PC-3 (cell line): ENCODE measurements at regions not wholly inside any gene's neighbourhood (a gene's known extent, or its start where the extent isn't known, plus 50 kb on each side); places are given as distances from the start of the nearest gene placed in this dataset.
"Not testable (repeated sequence)": the region's sequence is repeated elsewhere in the genome, so short reads cannot be mapped to it uniquely, and the experiment has no call there.

Source experiments
- ATAC-seq: fragments of 200-7000 bp; cut with Tn5 transposase; 2 replicates; pipeline ENCODE4 v1.9.1; 2020; ENCODE audit warnings: mild to moderate bottlenecking, moderate library complexity
- BruUV-seq: library from RNA; stranded (reverse); fragments of 400-500 nt; replicated peaks from 2 replicates; lab custom pipeline; 2021; lab: Mats Ljungman, UMichigan
- CTCF ChIA-PET: fragments of 300-600 bp; sonication (Branson Sonifier 250); formaldehyde crosslinking; loops from one replicate; lab custom pipeline; 2022; ENCODE audit warnings: antibody characterized with exemption; lab: Charles Lee
- POLR2A ChIA-PET: fragments of 300-600 bp; sonication (Branson Sonifier 250); formaldehyde crosslinking; loops from one replicate; lab custom pipeline; 2022; ENCODE audit warnings: antibody characterized with exemption; ENCODE audit not compliant: unreplicated experiment; lab: Charles Lee
- DNase-seq: peaks from one replicate; pipeline ENCODE4 v3.0.0-alpha.2; 2015
- H2AFZ ChIP-seq: fragments of 300-600 bp; sonication (generic); 2 replicates; pipeline ENCODE4 v1.6.0; 2016; ENCODE audit warnings: antibody characterized with exemption, low read length
- H3F3A ChIP-seq: fragments of 300-600 bp; sonication (generic); one replicate; pipeline ENCODE4 v1.6.0; 2017; ENCODE audit warnings: antibody characterized with exemption, low read length, control low read depth, mild to moderate bottlenecking; ENCODE audit not compliant: unreplicated experiment
- H3K27ac ChIP-seq: fragments of 300-600 bp; sonication (generic); 2 replicates; pipeline ENCODE4 v1.5.1; 2016; ENCODE audit warnings: mild to moderate bottlenecking, low read length
- H3K27me3 ChIP-seq: fragments of 300-600 bp; sonication (generic); 2 replicates; pipeline ENCODE4 v1.6.1; 2016; ENCODE audit warnings: low read length, mixed read lengths
- H3K36me3 ChIP-seq: fragments of 300-600 bp; sonication (generic); 2 replicates; pipeline ENCODE4 v1.6.1; 2016; ENCODE audit warnings: low read depth, mixed run types, low read length, mixed read lengths
- H3K4me1 ChIP-seq: fragments of 300-600 bp; sonication (generic); 2 replicates; pipeline ENCODE4 v1.5.1; 2016; ENCODE audit warnings: low read length; ENCODE audit not compliant: insufficient read depth
- H3K4me2 ChIP-seq: fragments of 300-600 bp; sonication (generic); 2 replicates; pipeline ENCODE4 v1.6.0; 2016; ENCODE audit warnings: low read length
- H3K4me3 ChIP-seq: fragments of 300-600 bp; sonication (generic); 2 replicates; pipeline ENCODE4 v1.5.1; 2016; ENCODE audit warnings: mild to moderate bottlenecking, low read length, mixed read lengths
- H3K79me2 ChIP-seq: fragments of 300-600 bp; sonication (generic); 2 replicates; pipeline ENCODE4 v1.6.1; 2017; ENCODE audit warnings: low read length, mixed read lengths
- H3K9ac ChIP-seq: fragments of 300-600 bp; sonication (generic); 2 replicates; pipeline ENCODE4 v1.6.0; 2016; ENCODE audit warnings: mild to moderate bottlenecking, low read length
- H3K9me2 ChIP-seq: fragments of 300-600 bp; sonication (generic); replicated peaks from 2 replicates; pipeline ENCODE4 v1.6.1; 2016; ENCODE audit warnings: mixed run types, low read length, mixed read lengths
- H3K9me3 ChIP-seq: fragments of 300-600 bp; sonication (generic); 2 replicates; pipeline ENCODE4 v1.6.1; 2016; ENCODE audit warnings: low read length, mixed read lengths
- H4K20me1 ChIP-seq: fragments of 300-600 bp; sonication (generic); 2 replicates; pipeline ENCODE4 v1.6.1; 2016; ENCODE audit warnings: low read length, mixed read lengths
- EZH2 ChIP-seq: fragments of 300-600 bp; sonication (generic); IDR thresholded peaks from one replicate; pipeline ENCODE4 v1.6.1; 2017; ENCODE audit warnings: antibody characterized with exemption, mild to moderate bottlenecking, low read length; ENCODE audit not compliant: unreplicated experiment
- EZH2phosphoT487 ChIP-seq: fragments of 300-600 bp; sonication (generic); IDR thresholded peaks from 2 replicates; pipeline ENCODE4 v1.6.1; 2018; ENCODE audit warnings: mild to moderate bottlenecking, antibody characterized with exemption, low read length, borderline replicate concordance
- intact Hi-C: fragments of 100-400 bp; cut with micrococcal nuclease; formaldehyde crosslinking; loops from 2 replicates; pipeline ENCODE4 v1.9.0; 2023
- TF ChIP-seq, protein P1 (sequence below): fragments of 300-600 bp; sonication (generic); conservative IDR thresholded peaks from 2 replicates; pipeline ENCODE4 v1.5.1; 2017; ENCODE audit warnings: antibody characterized with exemption, low read depth, mild to moderate bottlenecking, low read length

- no peak overlapping the region for H3K27ac ChIP-seq
- H3K9ac ChIP-seq, result no peak overlapping the region
- ChIA-PET CTCF (interaction anchor here (1.0 kb wide), 1 partner anchor 253 kb away, joined by 3 read pairs; no protein-coding TSS in a partner anchor), POLR2A (no interaction called here)
- peaks cover 1% of the 10 kb centered on the region; the same call in 1 of the 2 replicates for H3K27me3 ChIP-seq
- no peaks in the 10 kb centered on the region for H3K36me3 ChIP-seq
- intact Hi-C loops, result no loop called here
- TF ChIP-seq EZH2phosphoT487 (no peak), EZH2 (no peak)
- TF ChIP-seq, protein P1, sequence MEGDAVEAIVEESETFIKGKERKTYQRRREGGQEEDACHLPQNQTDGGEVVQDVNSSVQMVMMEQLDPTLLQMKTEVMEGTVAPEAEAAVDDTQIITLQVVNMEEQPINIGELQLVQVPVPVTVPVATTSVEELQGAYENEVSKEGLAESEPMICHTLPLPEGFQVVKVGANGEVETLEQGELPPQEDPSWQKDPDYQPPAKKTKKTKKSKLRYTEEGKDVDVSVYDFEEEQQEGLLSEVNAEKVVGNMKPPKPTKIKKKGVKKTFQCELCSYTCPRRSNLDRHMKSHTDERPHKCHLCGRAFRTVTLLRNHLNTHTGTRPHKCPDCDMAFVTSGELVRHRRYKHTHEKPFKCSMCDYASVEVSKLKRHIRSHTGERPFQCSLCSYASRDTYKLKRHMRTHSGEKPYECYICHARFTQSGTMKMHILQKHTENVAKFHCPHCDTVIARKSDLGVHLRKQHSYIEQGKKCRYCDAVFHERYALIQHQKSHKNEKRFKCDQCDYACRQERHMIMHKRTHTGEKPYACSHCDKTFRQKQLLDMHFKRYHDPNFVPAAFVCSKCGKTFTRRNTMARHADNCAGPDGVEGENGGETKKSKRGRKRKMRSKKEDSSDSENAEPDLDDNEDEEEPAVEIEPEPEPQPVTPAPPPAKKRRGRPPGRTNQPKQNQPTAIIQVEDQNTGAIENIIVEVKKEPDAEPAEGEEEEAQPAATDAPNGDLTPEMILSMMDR, result no peak
- no TSS peak for BruUV-seq
- no peak overlapping the region for H2AFZ ChIP-seq
- H3K9me3 ChIP-seq, result no peaks in the 10 kb centered on the region
- H4K20me1 ChIP-seq, result no peaks in the 10 kb centered on the region
- H3K4me1 ChIP-seq, result 0 out of 2 replicates have a peak, but pooled peaks cover 6% of the 10 kb centered on the region
- ATAC-seq, result no peak
- no peaks in the 10 kb centered on the region for H3F3A ChIP-seq
- H3K4me2 ChIP-seq, result no peak overlapping the region
- no peaks in the 10 kb centered on the region for H3K9me2 ChIP-seq
- H3K79me2 ChIP-seq, result no peaks in the 10 kb centered on the region
- H3K4me3 ChIP-seq, result no peak overlapping the region
- DNase-seq, result no peak
Measured at GRCh38 chr6:12640438-12640837, 76.1 kb upstream of the PHACTR1 start.

GRCh38 chr6:12641785-12642184, 74.8 kb upstream of the PHACTR1 start:
- H3F3A ChIP-seq, H3K36me3 ChIP-seq, H3K9me2 ChIP-seq, H3K9ac ChIP-seq, H3K27ac ChIP-seq, BruUV-seq, H2AFZ ChIP-seq, H3K4me3 ChIP-seq, H3K4me2 ChIP-seq, H3K79me2 ChIP-seq, H4K20me1 ChIP-seq, CTCF ChIA-PET, DNase-seq, H3K27me3 ChIP-seq, H3K4me1 ChIP-seq, ATAC-seq, intact Hi-C loops, H3K9me3 ChIP-seq, POLR2A ChIA-PET: not testable (repeated sequence)

DNA sequence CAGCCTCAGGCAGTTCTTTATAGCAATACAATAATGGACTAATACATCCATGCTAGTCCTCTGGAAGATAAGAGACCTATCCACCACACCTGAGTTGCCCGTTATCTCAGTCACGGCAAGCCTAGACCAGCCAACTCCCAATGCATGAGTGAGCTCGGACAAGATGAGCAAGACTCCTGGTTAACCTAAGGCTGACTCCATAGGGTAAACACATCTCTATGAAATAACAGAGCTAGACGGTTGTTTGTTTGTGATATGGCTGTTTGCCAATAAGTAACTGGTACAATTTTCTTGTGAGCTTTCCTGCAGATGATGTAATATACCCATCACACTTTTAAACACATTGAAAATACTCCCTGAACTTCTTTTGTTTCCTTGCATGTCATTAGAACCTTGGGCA, 70.6 kb upstream of the PHACTR1 start:
- no peaks in the 10 kb centered on the region for H3F3A ChIP-seq
- H3K4me3 ChIP-seq, result no peak overlapping the region
- H3K27ac ChIP-seq, result no peak overlapping the region
- no peak overlapping the region for H3K4me2 ChIP-seq
- CTCF ChIA-PET, result no interaction called here
- H3K36me3 ChIP-seq, result no peaks in the 10 kb centered on the region
- peaks cover 8% of the 10 kb centered on the region for H3K27me3 ChIP-seq
- no peaks in the 10 kb centered on the region for H4K20me1 ChIP-seq
- H3K9me2 ChIP-seq, result no peaks in the 10 kb centered on the region
- H3K9ac ChIP-seq, result no peak overlapping the region
- no peaks in the 10 kb centered on the region for H3K9me3 ChIP-seq
- no peaks in the 10 kb centered on the region for H3K4me1 ChIP-seq
- POLR2A ChIA-PET, result no interaction called here
- H3K79me2 ChIP-seq, result no peaks in the 10 kb centered on the region
- no peak overlapping the region for H2AFZ ChIP-seq
- ATAC-seq (no peak), DNase-seq (no peak)
- intact Hi-C loops, result no loop called here
- no TSS peak for BruUV-seq
- no peak for TF ChIP-seq EZH2phosphoT487
- TF ChIP-seq EZH2, result no peak
- TF ChIP-seq, protein P1, result no peak
